ENCODE measurements at regions not wholly inside any gene's neighbourhood (a gene's known extent, or its start where the extent isn't known, plus 50 kb on each side); places are given as distances from the start of the nearest gene placed in this dataset.

GRCh38 chr7:124399941-124400340 lies 365.7 kb downstream of the GPR37 start:
- Histone ChIP-seq H4K5ac (ENCODE audit: insufficient read length, low read depth, low read length) (no peak overlapping the region), H3K27ac (ENCODE audit: low read depth, low read length) (no peak overlapping the region), H3K27me3 (replicated peaks in 1 of 4; ENCODE audit: control insufficient read depth in 3 of 4, extremely low read depth in 1 of 4, insufficient read depth in 3 of 4, low read length in 3 of 4) (no peaks in the 10 kb centered on the region), H2BK5ac (ENCODE audit: low read depth, low read length) (no peak overlapping the region), H3K56ac (replicated peaks; ENCODE audit: insufficient read length, low read depth, low read length) (no peak overlapping the region), H3K4me2 (ENCODE audit: insufficient read depth in 1 of 2, low read depth in 2 of 2, low read length in 2 of 2) (no peak overlapping the region), H2BK15ac (ENCODE audit: low read length) (no peak overlapping the region), H2BK20ac (ENCODE audit: low read length) (no peak overlapping the region), H4K8ac (ENCODE audit: extremely low read depth, insufficient read depth, low read length) (no peak overlapping the region), H3K4me1 (replicated peaks in 1 of 4; ENCODE audit: control insufficient read depth in 3 of 4, insufficient read depth in 4 of 4, low read length in 3 of 4) (no peaks in the 10 kb centered on the region), H4K20me1 (replicated peaks in 1 of 2; ENCODE audit: control insufficient read depth in 1 of 2, insufficient read depth in 2 of 2, low read length in 2 of 2) (no peaks in the 10 kb centered on the region), H3K18ac (ENCODE audit: extremely low read depth, low read length) (no peak overlapping the region), H3K9ac (replicated peaks in 1 of 4; ENCODE audit: extremely low read depth in 1 of 4, low read depth in 3 of 4, low read length in 3 of 4) (no peak overlapping the region), H3K9me3 (ENCODE audit: insufficient read depth in 2 of 2, low read depth in 1 of 2, low read length in 1 of 2) (no peaks in the 10 kb centered on the region), H3K14ac (ENCODE audit: insufficient read length) (no peak overlapping the region), H2AK5ac (ENCODE audit: low read depth, low read length) (no peak overlapping the region), H3K4me3 (ENCODE audit: extremely low read depth in 1 of 4, insufficient read depth in 2 of 4, low read depth in 3 of 4, low read length in 4 of 4) (no peak overlapping the region), H3K23me2 (ENCODE audit: low read depth, low read length) (no peaks in the 10 kb centered on the region; the same call in 1 of the 2 replicates), H3K79me2 (ENCODE audit: control insufficient read depth in 1 of 2, insufficient read depth in 2 of 2, low read length in 2 of 2) (no peaks in the 10 kb centered on the region), H3K23ac (ENCODE audit: insufficient read length) (no peak overlapping the region), H4K91ac (replicated peaks; ENCODE audit: insufficient read length, low read length) (no peak overlapping the region), H2AFZ (ENCODE audit: low read length) (no peak overlapping the region), H2BK12ac (ENCODE audit: low read depth, low read length) (no peak overlapping the region), H2BK120ac (replicated peaks; ENCODE audit: low read depth, low read length) (no peak overlapping the region), H3K36me3 (ENCODE audit: control insufficient read depth in 2 of 4, insufficient read depth in 4 of 4, low read length in 3 of 4) (no peaks in the 10 kb centered on the region), H3K79me1 (ENCODE audit: low read depth, low read length) (no peaks in the 10 kb centered on the region), H3K4ac (replicated peaks; ENCODE audit: insufficient read length, low read depth, low read length) (no peak overlapping the region)
- no peak for DNase-seq (ENCODE audit: low read depth in 1 of 2, low spot score in 2 of 2)
- FAIRE-seq = no peak
- TF ChIP-seq YY1 (IDR thresholded peaks at IDR 0.05; ENCODE audit: low read depth, low read length) (no peak), RBBP5 (IDR thresholded peaks at IDR 0.05; ENCODE audit: borderline replicate concordance, low read depth, low read length) (no peak), CREB1 (IDR thresholded peaks at IDR 0.05) (no peak), ASH2L (IDR thresholded peaks at IDR 0.05; ENCODE audit: low read length) (no peak), E2F6 (IDR thresholded peaks at IDR 0.05) (no peak), POLR2AphosphoS5 (IDR thresholded peaks at IDR 0.05; ENCODE audit: low read depth, low read length) (no peak), TBP (IDR thresholded peaks at IDR 0.05; ENCODE audit: low read depth, low read length) (no peak), TEAD4 (IDR thresholded peaks at IDR 0.05; ENCODE audit: low read depth, low read length) (no peak)
- ChIA-PET POLR2A (ENCODE audit: partially characterized antibody) (no interaction called here), CTCF (ENCODE audit: partially characterized antibody) (no interaction called here)
- 86% methylated on average over 1 of the region's 1 CpG; no CpG with 5 or more reads in 1 of the 2 experiments for WGBS, 2 experiments (ENCODE audit: extremely low coverage in 1 of 2, insufficient coverage in 1 of 2, insufficient read length in 1 of 2, insufficient replicate concordance in 2 of 2, low coverage in 1 of 2, low lambda C conversion rate in 2 of 2, missing lambda C conversion rate in 1 of 2)
